SU-DHL-6 (cell line): ENCODE measurements at regions not wholly inside any gene's neighbourhood (a gene's known extent, or its start where the extent isn't known, plus 50 kb on each side); places are given as distances from the start of the nearest gene placed in this dataset.
"Not testable (repeated sequence)": the region's sequence is repeated elsewhere in the genome, so short reads cannot be mapped to it uniquely, and the experiment has no call there.

Source experiments
- H2AFZ ChIP-seq: fragments of 200-600 bp; sonication (generic); 2 replicates; pipeline ENCODE4 v1.6.1; 2014; ENCODE audit warnings: low read depth, mild to moderate bottlenecking, moderate library complexity, mixed read lengths, antibody characterized with exemption, low read length; ENCODE audit not compliant: severe bottlenecking
- H3F3A ChIP-seq: fragments of 200-600 bp; shearing (Covaris generic); 2 replicates; pipeline ENCODE4 v1.6.0; 2016; ENCODE audit warnings: antibody characterized with exemption, mild to moderate bottlenecking; ENCODE audit not compliant: insufficient read depth
- H3K27ac ChIP-seq: fragments of 200-600 bp; sonication (generic); 2 replicates; pipeline ENCODE4 v1.5.1; 2016; ENCODE audit warnings: low read depth, mild to moderate bottlenecking, low read length, moderate library complexity, mixed read lengths
- H3K27me3 ChIP-seq: fragments of 200-600 bp; sonication (generic), shearing (Covaris generic); 2 replicates; pipeline ENCODE4 v1.6.0; 2014; ENCODE audit warnings: mild to moderate bottlenecking, low read length
- H3K36me3 ChIP-seq: fragments of 200-600 bp; sonication (generic); 2 replicates; pipeline ENCODE4 v1.6.1; 2014; ENCODE audit warnings: mild to moderate bottlenecking, low read length, mixed read lengths
- H3K4me2 ChIP-seq: fragments of 300-600, 200-600 bp; shearing (Covaris generic), sonication (generic); 2 replicates; pipeline ENCODE4 v1.6.0; 2014; ENCODE audit warnings: low read length, low read depth, mild to moderate bottlenecking; ENCODE audit not compliant: poor library complexity, severe bottlenecking
- H3K4me3 ChIP-seq: fragments of 200-600 bp; sonication (generic); 2 replicates; pipeline ENCODE4 v1.5.1; 2014; ENCODE audit warnings: antibody characterized with exemption, low read length, mild to moderate bottlenecking, mixed read lengths; ENCODE audit not compliant: insufficient read depth, poor library complexity, severe bottlenecking
- H3K79me2 ChIP-seq: fragments of 200-600 bp; sonication (generic); 2 replicates; pipeline ENCODE4 v1.6.1; 2014; ENCODE audit warnings: mild to moderate bottlenecking, low read length, moderate library complexity; ENCODE audit not compliant: insufficient read depth
- H3K9ac ChIP-seq: fragments of 200-600 bp; sonication (generic); 2 replicates; pipeline ENCODE4 v1.7.0; 2014; ENCODE audit warnings: mild to moderate bottlenecking, low read length
- H3K9me2 ChIP-seq: fragments of 200-600 bp; sonication (generic); replicated peaks from 2 replicates; pipeline ENCODE4 v1.6.1; 2014; ENCODE audit warnings: low read length; ENCODE audit not compliant: insufficient read depth
- H3K9me3 ChIP-seq: fragments of 200-600 bp; sonication (generic); 2 replicates; pipeline ENCODE4 v1.6.1; 2014; ENCODE audit warnings: low read length, mixed read lengths; ENCODE audit not compliant: insufficient read depth
- H4K20me1 ChIP-seq: fragments of 200-600 bp; sonication (generic); 2 replicates; pipeline ENCODE4 v1.6.1; 2014; ENCODE audit warnings: low read depth, mild to moderate bottlenecking, antibody characterized with exemption, low read length, moderate library complexity, mixed read lengths
- CTCF ChIP-seq: fragments of 200-600 bp; sonication (generic); IDR thresholded peaks from one replicate; pipeline ENCODE4 v1.5.1; 2017; ENCODE audit warnings: antibody characterized with exemption, mild to moderate bottlenecking, low read length, moderate library complexity; ENCODE audit not compliant: insufficient read depth, poor library complexity, severe bottlenecking
- EZH2phosphoT487 ChIP-seq: fragments of 200-600 bp; sonication (generic), shearing (Covaris generic); conservative IDR thresholded peaks from 2 replicates; pipeline ENCODE4 v1.6.1; 2018; ENCODE audit warnings: mild to moderate bottlenecking, antibody characterized with exemption, low read length, moderate library complexity, mixed read lengths

- H3K4me3 ChIP-seq = no peak overlapping the region
- no peaks in the 10 kb centered on the region for H3K36me3 ChIP-seq
- H3K9me2 ChIP-seq = no peaks in the 10 kb centered on the region
- H2AFZ ChIP-seq = peak overlapping the region; percentile 38
- no peaks in the 10 kb centered on the region for H3K9me3 ChIP-seq
- no peak overlapping the region for H3K4me2 ChIP-seq
- H3K9ac ChIP-seq = no peak overlapping the region
- no peaks in the 10 kb centered on the region for H4K20me1 ChIP-seq
- no peak overlapping the region for H3K27ac ChIP-seq
- no peaks in the 10 kb centered on the region for H3K27me3 ChIP-seq
- H3K79me2 ChIP-seq = no peaks in the 10 kb centered on the region
- TF ChIP-seq CTCF (no peak), EZH2phosphoT487 (no peak)
- H3F3A ChIP-seq = no peaks in the 10 kb centered on the region
Observed at GRCh38 chr1:196049407-196049806, 558.8 kb downstream of the KCNT2 start.

GRCh38 chr1:196043268-196043667 lies 565.0 kb downstream of the KCNT2 start:
- Histone ChIP-seq H3F3A (no peaks in the 10 kb centered on the region), H3K27me3 (no peaks in the 10 kb centered on the region), H3K9me2 (no peaks in the 10 kb centered on the region), H3K4me3 (no peak overlapping the region), H3K4me2 (no peak overlapping the region), H3K9ac (no peak overlapping the region), H3K9me3 (no peaks in the 10 kb centered on the region), H2AFZ (no peak overlapping the region), H4K20me1 (no peaks in the 10 kb centered on the region), H3K27ac (no peak overlapping the region), H3K36me3 (no peaks in the 10 kb centered on the region), H3K79me2 (no peaks in the 10 kb centered on the region)
- no peak for TF ChIP-seq CTCF

DNA sequence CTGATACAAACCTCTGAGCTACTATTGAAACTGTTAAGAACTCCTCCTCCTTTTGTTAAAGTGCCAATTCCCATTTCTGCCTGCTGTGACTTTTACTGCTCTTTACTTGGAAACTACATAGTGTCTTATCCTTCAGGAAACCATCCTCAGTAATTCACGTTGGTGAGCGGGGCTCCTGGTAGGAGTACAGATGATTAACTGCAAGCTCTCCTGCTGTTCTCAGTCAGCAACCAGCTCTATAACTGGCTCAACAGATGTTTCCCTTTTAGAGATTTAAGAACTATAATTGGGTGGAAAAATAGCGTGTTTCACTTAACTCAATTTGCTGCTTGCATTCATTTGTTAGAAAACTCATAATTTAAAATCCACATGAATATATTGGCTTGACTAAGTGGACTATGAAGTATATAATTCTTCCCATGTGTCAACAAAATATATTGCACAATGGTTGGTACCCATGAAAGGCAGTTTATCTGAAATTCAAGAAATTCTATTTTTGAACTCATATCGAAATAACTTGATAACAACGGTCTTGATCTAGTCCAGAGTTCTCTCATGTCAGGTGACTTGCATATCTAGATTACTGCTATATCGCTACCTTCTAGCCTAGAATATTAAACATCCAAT lies 574.0 kb downstream of the KCNT2 start:
- Histone ChIP-seq H3K27ac (no peak overlapping the region), H3K4me2 (no peak overlapping the region), H3K9me3 (no peaks in the 10 kb centered on the region), H4K20me1 (no peaks in the 10 kb centered on the region), H3F3A (no peaks in the 10 kb centered on the region), H3K79me2 (no peaks in the 10 kb centered on the region), H3K9me2 (no peaks in the 10 kb centered on the region), H3K36me3 (no peaks in the 10 kb centered on the region; the same call in 1 of the 2 replicates), H3K4me3 (no peak overlapping the region), H2AFZ (peak overlapping the region; percentile 32), H3K9ac (no peak overlapping the region), H3K27me3 (no peaks in the 10 kb centered on the region)
- no peak for TF ChIP-seq CTCF
- TF ChIP-seq EZH2phosphoT487 = no peak

GRCh38 chr1:196031387-196031786 lies 576.9 kb downstream of the KCNT2 start:
- not testable (repeated sequence) for H3K36me3 ChIP-seq, H4K20me1 ChIP-seq, H2AFZ ChIP-seq, H3F3A ChIP-seq, H3K4me2 ChIP-seq, H3K4me3 ChIP-seq, H3K9ac ChIP-seq, H3K79me2 ChIP-seq, H3K27me3 ChIP-seq, H3K9me3 ChIP-seq, H3K9me2 ChIP-seq, H3K27ac ChIP-seq
